NCI-H526 (cell line): ENCODE measurements at regions not wholly inside any gene's neighbourhood (a gene's known extent, or its start where the extent isn't known, plus 50 kb on each side); places are given as distances from the start of the nearest gene placed in this dataset.

ENCODE experiments used
- DNase-seq, 2 experiments: peaks; one replicate each; lab custom pipeline; 2025; lab: John Stamatoyannopoulos, UW

DNA sequence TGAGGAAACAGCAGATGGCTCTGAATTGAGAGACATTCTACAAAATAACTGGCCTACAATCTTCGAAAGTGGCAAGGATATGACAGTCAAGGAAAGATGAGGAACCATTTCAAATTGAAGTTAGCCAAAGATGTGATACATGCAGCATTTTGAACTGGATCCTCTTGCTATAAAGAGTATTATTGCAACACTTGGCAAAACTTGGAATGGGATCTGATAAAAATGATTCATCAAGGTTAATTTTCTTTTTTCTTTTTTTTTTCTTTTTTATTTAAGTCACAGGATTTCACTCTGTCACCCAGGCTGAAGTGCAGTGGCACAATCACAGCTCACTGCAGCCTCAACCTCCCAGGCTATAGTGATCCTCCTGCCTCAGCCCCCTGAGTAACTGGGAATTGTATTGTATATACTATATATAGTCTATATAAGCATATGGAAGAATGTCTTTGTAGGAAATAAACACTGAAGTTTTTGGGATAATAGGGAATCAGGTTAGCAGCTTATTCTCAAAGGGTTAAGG lies 49.8 kb upstream of the GJA8 start:
- no peak for DNase-seq
